Osteoblast (primary cell): ENCODE measurements at regions not wholly inside any gene's neighbourhood (a gene's known extent, or its start where the extent isn't known, plus 50 kb on each side); places are given as distances from the start of the nearest gene placed in this dataset.

Source experiments
- DNase-seq: peaks from one replicate; pipeline ENCODE4 v3.0.0; 2011; ENCODE audit warnings: low spot score, mixed read lengths; ENCODE audit not compliant: insufficient read length; ENCODE audit errors: missing footprints
- H2AFZ ChIP-seq: 2 replicates; pipeline ENCODE4 v1.6.0; 2011; ENCODE audit warnings: mild to moderate bottlenecking, low read length
- H3K27ac ChIP-seq: 2 replicates; pipeline ENCODE4 v1.5.1; 2011; ENCODE audit warnings: mild to moderate bottlenecking, low read depth, low read length, moderate library complexity
- H3K27me3 ChIP-seq: 2 replicates; pipeline ENCODE4 v1.6.0; 2012; ENCODE audit warnings: mild to moderate bottlenecking, control low read depth, inconsistent platforms, low read length, moderate library complexity; ENCODE audit not compliant: insufficient read depth
- H3K36me3 ChIP-seq: 2 replicates; pipeline ENCODE4 v1.5.1; 2011; ENCODE audit warnings: mild to moderate bottlenecking, low read length, control low read depth, moderate library complexity; ENCODE audit not compliant: insufficient read depth
- H3K4me1 ChIP-seq: 2 replicates; pipeline ENCODE4 v1.5.1; 2011; ENCODE audit warnings: mild to moderate bottlenecking, low read length, control low read depth, moderate library complexity; ENCODE audit not compliant: insufficient read depth
- H3K4me2 ChIP-seq: 2 replicates; pipeline ENCODE4 v1.6.0; 2011; ENCODE audit warnings: mild to moderate bottlenecking, low read length; ENCODE audit not compliant: insufficient read depth
- H3K4me3 ChIP-seq: fragments of 200-600 bp; sonication (generic); 3 replicates; pipeline ENCODE4 v1.5.1; 2012; ENCODE audit warnings: mild to moderate bottlenecking, low read length, inconsistent platforms; ENCODE audit not compliant: insufficient read depth
- H3K79me2 ChIP-seq: 2 replicates; pipeline ENCODE4 v1.6.0; 2012; ENCODE audit warnings: mild to moderate bottlenecking, low read length, control low read depth, inconsistent platforms; ENCODE audit not compliant: insufficient read depth
- H3K9me3 ChIP-seq: 2 replicates; pipeline ENCODE4 v1.5.1; 2011; ENCODE audit warnings: low read depth, low read length, control low read depth
- H4K20me1 ChIP-seq: 2 replicates; pipeline ENCODE4 v1.6.0; 2012; ENCODE audit warnings: mild to moderate bottlenecking, low read length, control low read depth; ENCODE audit not compliant: insufficient read depth
- CTCF ChIP-seq: IDR thresholded peaks from 2 replicates; pipeline ENCODE4 v1.5.1; 2011; ENCODE audit warnings: mild to moderate bottlenecking, low read depth, low read length, moderate library complexity; ENCODE audit errors: extremely low read depth

GRCh38 chr2:126408671-126409070, 247.3 kb upstream of the GYPC start:
- Histone ChIP-seq H3K9me3 (no peaks in the 10 kb centered on the region), H2AFZ (no peak overlapping the region), H3K4me3 (no peak overlapping the region), H4K20me1 (no peaks in the 10 kb centered on the region), H3K79me2 (no peaks in the 10 kb centered on the region), H3K27ac (no peak overlapping the region), H3K4me2 (no peak overlapping the region), H3K36me3 (no peaks in the 10 kb centered on the region), H3K4me1 (no peaks in the 10 kb centered on the region), H3K27me3 (no peaks in the 10 kb centered on the region)
- DNase-seq: no peak
- no peak for TF ChIP-seq CTCF

- no peak for TF ChIP-seq CTCF
- no peak overlapping the region for H3K4me3 ChIP-seq
- DNase-seq: no peak
- H2AFZ ChIP-seq: no peak overlapping the region
- no peaks in the 10 kb centered on the region for H3K27me3 ChIP-seq
- H3K79me2 ChIP-seq: no peaks in the 10 kb centered on the region
- no peak overlapping the region for H3K27ac ChIP-seq
- H4K20me1 ChIP-seq: no peaks in the 10 kb centered on the region
- no peaks in the 10 kb centered on the region for H3K36me3 ChIP-seq
- H3K4me1 ChIP-seq: no peaks in the 10 kb centered on the region
- no peak overlapping the region for H3K4me2 ChIP-seq
- H3K9me3 ChIP-seq: no peaks in the 10 kb centered on the region
Measured at GRCh38 chr2:126409850-126410249, 246.1 kb upstream of the GYPC start.

GRCh38 chr2:126413079-126413478, 242.9 kb upstream of the GYPC start:
- Histone ChIP-seq H3K4me3 (no peak overlapping the region), H3K36me3 (no peaks in the 10 kb centered on the region), H3K4me1 (no peaks in the 10 kb centered on the region), H3K27ac (no peak overlapping the region), H3K9me3 (no peaks in the 10 kb centered on the region), H3K79me2 (no peaks in the 10 kb centered on the region), H3K4me2 (no peak overlapping the region), H3K27me3 (no peaks in the 10 kb centered on the region), H4K20me1 (no peaks in the 10 kb centered on the region), H2AFZ (no peak overlapping the region)
- no peak for DNase-seq
- no peak for TF ChIP-seq CTCF

GRCh38 chr2:126419403-126419802, 236.6 kb upstream of the GYPC start:
- no peaks in the 10 kb centered on the region for H3K36me3 ChIP-seq
- no peak for DNase-seq
- TF ChIP-seq CTCF: no peak

More at GRCh38 chr2:126419403-126419802, 236.6 kb upstream of the GYPC start:
- Histone ChIP-seq H2AFZ (no peak overlapping the region), H4K20me1 (no peaks in the 10 kb centered on the region), H3K27me3 (no peaks in the 10 kb centered on the region), H3K4me3 (no peak overlapping the region), H3K79me2 (no peaks in the 10 kb centered on the region), H3K4me1 (no peaks in the 10 kb centered on the region), H3K4me2 (no peak overlapping the region), H3K9me3 (peaks cover 4% of the 10 kb centered on the region), H3K27ac (no peak overlapping the region)
